HG03457 (cell line): ENCODE measurements at regions not wholly inside any gene's neighbourhood (a gene's known extent, or its start where the extent isn't known, plus 50 kb on each side); places are given as distances from the start of the nearest gene placed in this dataset.
"Not testable (repeated sequence)": the region's sequence is repeated elsewhere in the genome, so short reads cannot be mapped to it uniquely, and the experiment has no call there.

Source experiments
- ATAC-seq: cut with Tn5 transposase; IDR thresholded peaks from one replicate; pipeline ENCODE4 v1.9.1; 2021; ENCODE audit warnings: moderate number of reproducible peaks; ENCODE audit not compliant: unreplicated experiment

- not testable (repeated sequence) for ATAC-seq
Measured at GRCh38 chr10:109809954-109810353, 113.4 kb downstream of the XPNPEP1 start.

GRCh38 chr10:109801191-109801590, 122.1 kb downstream of the XPNPEP1 start:
- not testable (repeated sequence) for ATAC-seq

- no peak for ATAC-seq
Measured at GRCh38 chr10:109790647-109791046, 132.7 kb downstream of the XPNPEP1 start.

- ATAC-seq, result no peak
Measured at GRCh38 chr10:109784236-109784635, 139.1 kb downstream of the XPNPEP1 start.

- ATAC-seq, result no peak
Measured at GRCh38 chr10:109783286-109783685, 140.0 kb downstream of the XPNPEP1 start.

GRCh38 chr10:109780997-109781396, 142.3 kb downstream of the XPNPEP1 start:
- no peak for ATAC-seq

- no peak for ATAC-seq
Measured at GRCh38 chr10:109778993-109779392, 144.3 kb downstream of the XPNPEP1 start.

- no peak for ATAC-seq
Measured at GRCh38 chr10:109774121-109774440, 149.2 kb downstream of the XPNPEP1 start.

GRCh38 chr10:109773288-109774120, 149.8 kb downstream of the XPNPEP1 start:
- ATAC-seq, result no peak

- no peak for ATAC-seq
Measured at GRCh38 chr10:109770663-109771062, 152.6 kb downstream of the XPNPEP1 start.

GRCh38 chr10:109769966-109770365, 153.3 kb downstream of the XPNPEP1 start:
- no peak for ATAC-seq

GRCh38 chr10:109765838-109766237, 157.5 kb downstream of the XPNPEP1 start:
- no peak for ATAC-seq

- ATAC-seq, result no peak
Measured at GRCh38 chr10:109762555-109762954, 160.8 kb downstream of the XPNPEP1 start.

GRCh38 chr10:109757670-109758069, 165.6 kb downstream of the XPNPEP1 start:
- ATAC-seq, result not testable (repeated sequence)

- no peak for ATAC-seq
Measured at GRCh38 chr10:109746861-109747260, 176.4 kb downstream of the XPNPEP1 start.

GRCh38 chr10:109744020-109744419, 179.3 kb downstream of the XPNPEP1 start:
- no peak for ATAC-seq

GRCh38 chr10:109743574-109743973, 179.7 kb downstream of the XPNPEP1 start:
- no peak for ATAC-seq

- no peak for ATAC-seq
Measured at GRCh38 chr10:109743146-109743545, 180.2 kb downstream of the XPNPEP1 start.

- ATAC-seq, result no peak
Measured at GRCh38 chr10:109741712-109742111, 181.6 kb downstream of the XPNPEP1 start.

- no peak for ATAC-seq
Measured at GRCh38 chr10:109740436-109740835, 182.9 kb downstream of the XPNPEP1 start.

GRCh38 chr10:109737626-109738025, 185.7 kb downstream of the XPNPEP1 start:
- ATAC-seq, result no peak

- ATAC-seq, result no peak
Measured at GRCh38 chr10:109737009-109737408, 186.3 kb downstream of the XPNPEP1 start.

GRCh38 chr10:109735776-109736175, 187.5 kb downstream of the XPNPEP1 start:
- no peak for ATAC-seq
